ENCODE measurements at regions not wholly inside any gene's neighbourhood (a gene's known extent, or its start where the extent isn't known, plus 50 kb on each side); places are given as distances from the start of the nearest gene placed in this dataset.

DNA sequence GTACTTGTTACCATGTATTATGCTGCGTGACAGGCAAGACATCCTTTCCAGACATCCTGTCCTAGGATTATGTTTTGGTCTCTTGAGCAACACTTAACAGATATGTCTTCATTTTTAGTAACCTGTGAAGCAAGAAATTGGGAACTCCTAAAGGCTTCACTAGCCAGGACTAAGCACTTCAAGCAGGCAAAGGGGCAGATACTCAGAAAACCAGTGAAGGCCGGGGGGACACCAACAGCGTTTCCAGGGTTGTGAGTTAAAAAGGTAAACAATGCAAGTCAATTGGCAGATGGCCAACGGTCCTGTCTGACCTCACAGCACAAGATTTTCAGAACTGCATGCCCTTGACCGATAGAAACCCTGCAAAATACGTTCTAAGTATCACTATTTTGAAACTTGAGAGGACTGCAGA is 77.6 kb upstream of the SFMBT2 start:
- intact Hi-C loops (cut with DNase I; ENCODE audit: low total_unique reads): no loop called here
- no peak overlapping the region for H3K4me3 ChIP-seq
- no peaks in the 10 kb centered on the region for H3K36me3 ChIP-seq
- no peaks in the 10 kb centered on the region for H3K4me1 ChIP-seq
- H3K27me3 ChIP-seq: no peaks in the 10 kb centered on the region
- no peak for DNase-seq (ENCODE audit: low spot score in 2 of 2)
- H3K27ac ChIP-seq: no peak overlapping the region
- no peak for TF ChIP-seq POLR2A (IDR thresholded peaks at IDR 0.05)
- no peaks in the 10 kb centered on the region for H3K9me3 ChIP-seq

DNA sequence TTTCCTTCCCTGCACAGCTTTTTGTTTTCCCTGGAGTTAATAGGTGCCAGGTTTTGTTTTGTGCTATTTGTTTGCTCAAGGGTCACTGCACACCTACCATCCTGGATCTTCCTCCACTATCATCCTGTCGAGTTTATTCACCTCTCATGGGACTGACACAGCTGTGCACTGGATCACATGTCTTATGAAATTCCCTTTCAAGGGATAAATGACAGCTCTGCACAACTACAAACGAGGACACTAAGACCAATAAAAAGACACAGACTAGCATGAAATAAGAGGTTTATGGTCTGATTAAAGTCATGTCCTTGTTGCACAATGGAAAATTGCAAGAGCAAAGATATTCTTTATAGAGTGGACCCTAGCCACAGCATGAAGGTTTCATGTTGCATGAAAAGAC is 76.7 kb upstream of the SFMBT2 start:
- no peak overlapping the region for H3K4me3 ChIP-seq
- intact Hi-C loops (cut with DNase I; ENCODE audit: low total_unique reads): no loop called here

DNA sequence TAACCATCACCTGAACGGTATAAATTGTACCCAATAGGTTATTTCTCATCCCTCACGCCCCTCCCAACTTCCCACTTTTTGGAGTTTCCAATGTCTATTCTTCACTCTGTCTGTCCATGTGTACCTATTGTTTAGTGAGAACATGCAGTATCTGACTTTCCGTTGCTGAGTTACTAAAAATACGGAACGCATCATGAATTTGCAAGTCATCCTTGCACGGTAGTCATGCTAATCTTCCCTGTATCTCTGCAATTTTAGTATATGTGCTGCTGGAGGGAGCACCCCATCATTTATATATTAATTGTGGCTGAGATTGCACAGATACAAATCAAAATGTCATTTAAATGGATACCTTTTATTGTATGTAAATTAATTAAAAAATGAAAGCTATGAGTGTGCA is 75.7 kb upstream of the SFMBT2 start:
- no peaks in the 10 kb centered on the region for H3K4me1 ChIP-seq
- intact Hi-C loops (cut with DNase I; ENCODE audit: low total_unique reads): no loop called here
- TF ChIP-seq, protein P1, sequence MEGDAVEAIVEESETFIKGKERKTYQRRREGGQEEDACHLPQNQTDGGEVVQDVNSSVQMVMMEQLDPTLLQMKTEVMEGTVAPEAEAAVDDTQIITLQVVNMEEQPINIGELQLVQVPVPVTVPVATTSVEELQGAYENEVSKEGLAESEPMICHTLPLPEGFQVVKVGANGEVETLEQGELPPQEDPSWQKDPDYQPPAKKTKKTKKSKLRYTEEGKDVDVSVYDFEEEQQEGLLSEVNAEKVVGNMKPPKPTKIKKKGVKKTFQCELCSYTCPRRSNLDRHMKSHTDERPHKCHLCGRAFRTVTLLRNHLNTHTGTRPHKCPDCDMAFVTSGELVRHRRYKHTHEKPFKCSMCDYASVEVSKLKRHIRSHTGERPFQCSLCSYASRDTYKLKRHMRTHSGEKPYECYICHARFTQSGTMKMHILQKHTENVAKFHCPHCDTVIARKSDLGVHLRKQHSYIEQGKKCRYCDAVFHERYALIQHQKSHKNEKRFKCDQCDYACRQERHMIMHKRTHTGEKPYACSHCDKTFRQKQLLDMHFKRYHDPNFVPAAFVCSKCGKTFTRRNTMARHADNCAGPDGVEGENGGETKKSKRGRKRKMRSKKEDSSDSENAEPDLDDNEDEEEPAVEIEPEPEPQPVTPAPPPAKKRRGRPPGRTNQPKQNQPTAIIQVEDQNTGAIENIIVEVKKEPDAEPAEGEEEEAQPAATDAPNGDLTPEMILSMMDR (IDR thresholded peaks at IDR 0.05): no peak
- no peak for TF ChIP-seq POLR2AphosphoS5 (IDR thresholded peaks at IDR 0.05)
- no peak for TF ChIP-seq POLR2A (IDR thresholded peaks at IDR 0.05)

More for the DNA sequence above, 76.7 kb upstream of the SFMBT2 start:
- Histone ChIP-seq H3K27ac (no peak overlapping the region), H3K4me1 (no peaks in the 10 kb centered on the region), H3K9me3 (no peaks in the 10 kb centered on the region), H3K27me3 (no peaks in the 10 kb centered on the region), H3K36me3 (no peaks in the 10 kb centered on the region)
- no peak for DNase-seq (ENCODE audit: low spot score in 2 of 2)
- TF ChIP-seq, protein P1 (IDR thresholded peaks at IDR 0.05): no peak
- TF ChIP-seq POLR2AphosphoS5 (IDR thresholded peaks at IDR 0.05): no peak
- TF ChIP-seq POLR2A (IDR thresholded peaks at IDR 0.05): no peak

DNA sequence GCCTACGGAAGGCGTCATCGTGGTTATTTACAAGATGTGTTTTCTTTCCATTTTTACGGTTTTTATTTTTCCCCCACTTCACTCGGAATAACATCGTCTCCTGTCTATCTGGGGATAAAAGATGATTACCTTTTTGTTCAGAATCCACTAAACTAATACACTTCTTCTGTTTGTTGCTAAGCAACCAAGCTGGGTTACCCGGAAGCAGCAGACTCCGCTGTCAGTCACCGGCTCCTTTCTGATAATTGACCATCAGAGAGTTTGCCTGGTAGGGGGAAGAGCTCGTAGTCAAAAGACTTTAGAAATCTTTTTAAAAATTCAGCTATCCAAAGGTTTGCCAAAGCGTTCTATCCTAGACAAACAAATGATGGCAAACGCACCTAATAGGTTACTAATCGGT is 75.0 kb upstream of the SFMBT2 start:
- intact Hi-C loops (cut with DNase I; ENCODE audit: low total_unique reads): no loop called here
- no peak overlapping the region for H3K27ac ChIP-seq
- TF ChIP-seq, protein P1 (IDR thresholded peaks at IDR 0.05): no peak
- TF ChIP-seq POLR2A (IDR thresholded peaks at IDR 0.05) (no peak), POLR2AphosphoS5 (IDR thresholded peaks at IDR 0.05) (no peak)
- H3K4me3 ChIP-seq: no peak overlapping the region
- no peaks in the 10 kb centered on the region for H3K36me3 ChIP-seq
- H3K9me3 ChIP-seq: no peaks in the 10 kb centered on the region
- H3K27me3 ChIP-seq: no peaks in the 10 kb centered on the region
- H3K4me1 ChIP-seq: no peaks in the 10 kb centered on the region
- DNase-seq (ENCODE audit: low spot score in 2 of 2): no peak

More for the DNA sequence above, 75.7 kb upstream of the SFMBT2 start:
- Histone ChIP-seq H3K4me3 (no peak overlapping the region), H3K27ac (no peak overlapping the region), H3K36me3 (no peaks in the 10 kb centered on the region), H3K27me3 (no peaks in the 10 kb centered on the region), H3K9me3 (no peaks in the 10 kb centered on the region)
- DNase-seq (ENCODE audit: low spot score in 2 of 2): no peak

DNA sequence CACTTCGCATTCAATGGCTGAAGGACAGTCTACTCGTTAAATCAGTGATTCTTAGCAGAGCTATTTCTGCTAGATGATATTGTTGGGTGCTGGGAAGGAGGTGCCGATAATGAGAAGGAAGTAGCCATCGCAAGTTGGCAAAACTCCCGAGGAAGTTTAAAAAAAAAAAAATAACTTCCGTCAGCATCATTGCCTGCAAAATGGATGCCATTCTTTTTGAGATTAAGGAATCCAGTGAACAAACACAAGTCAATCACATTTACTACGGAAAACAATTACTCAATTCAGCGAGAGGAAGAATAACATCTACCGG is 74.4 kb upstream of the SFMBT2 start:
- intact Hi-C loops (cut with DNase I; ENCODE audit: low total_unique reads): no loop called here
- no peaks in the 10 kb centered on the region for H3K36me3 ChIP-seq
- TF ChIP-seq, protein P1 (IDR thresholded peaks at IDR 0.05): no peak
- TF ChIP-seq POLR2AphosphoS5 (IDR thresholded peaks at IDR 0.05): no peak
- TF ChIP-seq POLR2A (IDR thresholded peaks at IDR 0.05): no peak
- no peaks in the 10 kb centered on the region for H3K9me3 ChIP-seq
- no peak overlapping the region for H3K4me3 ChIP-seq
- no peaks in the 10 kb centered on the region for H3K27me3 ChIP-seq
- no peak overlapping the region for H3K27ac ChIP-seq
- H3K4me1 ChIP-seq: no peaks in the 10 kb centered on the region
- no peak for DNase-seq (ENCODE audit: low spot score in 2 of 2)

All from breast epithelium (tissue), 4 donors.